IPS DF 4.7 (cell line): ENCODE measurements at regions not wholly inside any gene's neighbourhood (a gene's known extent, or its start where the extent isn't known, plus 50 kb on each side); places are given as distances from the start of the nearest gene placed in this dataset.
"Not testable (repeated sequence)": the region's sequence is repeated elsewhere in the genome, so short reads cannot be mapped to it uniquely, and the experiment has no call there.

Experiments used
- DNase-seq: peaks from one replicate; pipeline ENCODE4 v3.0.0-alpha.2; 2013; ENCODE audit warnings: low spot score; ENCODE audit errors: extremely low read depth

- no peak for DNase-seq
Observed at GRCh38 chr3:101946906-101947305, 97.6 kb downstream of the NFKBIZ start.

- DNase-seq: no peak
Observed at GRCh38 chr3:101950510-101950909, 101.2 kb downstream of the NFKBIZ start.

GRCh38 chr3:101950985-101951733, 101.8 kb downstream of the NFKBIZ start:
- DNase-seq: no peak

DNA sequence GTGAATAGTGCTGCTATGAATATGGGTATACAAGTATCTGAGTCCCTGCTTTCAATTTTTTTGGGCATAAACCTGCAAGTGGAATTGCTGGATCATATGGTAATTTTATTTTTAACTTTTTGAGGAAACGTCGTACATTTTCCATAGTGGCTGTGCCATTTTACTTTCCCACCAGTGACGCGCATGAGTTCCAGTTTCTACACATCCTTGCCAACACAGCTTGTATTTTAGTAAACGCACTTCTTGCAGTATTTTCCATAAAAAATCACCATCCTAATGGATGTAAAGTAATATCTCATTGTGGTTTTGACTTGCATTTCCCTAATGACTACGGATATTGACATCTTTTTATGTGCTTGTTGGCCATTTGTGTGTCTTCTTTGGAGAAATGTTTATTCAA, 105.0 kb downstream of the NFKBIZ start:
- no peak for DNase-seq

DNA sequence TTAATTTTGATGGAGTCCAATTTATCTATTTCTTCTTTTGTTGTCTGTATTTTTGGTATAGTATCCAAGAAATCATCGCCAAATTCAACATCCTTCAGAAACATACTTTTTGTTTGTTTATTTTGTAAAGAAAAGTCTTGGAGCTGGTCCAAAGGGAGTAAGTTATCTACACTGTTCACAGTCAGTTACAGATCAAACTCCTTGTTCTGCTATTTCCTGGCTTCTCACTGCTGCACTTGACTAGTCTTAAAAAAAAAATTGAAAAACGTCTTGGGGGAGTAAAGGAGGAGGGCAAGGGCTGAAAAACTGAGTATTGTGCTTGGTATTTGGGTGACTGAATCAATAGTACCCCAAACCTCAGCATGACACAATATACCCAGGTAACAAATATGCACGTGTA, 105.6 kb downstream of the NFKBIZ start:
- no peak for DNase-seq

DNA sequence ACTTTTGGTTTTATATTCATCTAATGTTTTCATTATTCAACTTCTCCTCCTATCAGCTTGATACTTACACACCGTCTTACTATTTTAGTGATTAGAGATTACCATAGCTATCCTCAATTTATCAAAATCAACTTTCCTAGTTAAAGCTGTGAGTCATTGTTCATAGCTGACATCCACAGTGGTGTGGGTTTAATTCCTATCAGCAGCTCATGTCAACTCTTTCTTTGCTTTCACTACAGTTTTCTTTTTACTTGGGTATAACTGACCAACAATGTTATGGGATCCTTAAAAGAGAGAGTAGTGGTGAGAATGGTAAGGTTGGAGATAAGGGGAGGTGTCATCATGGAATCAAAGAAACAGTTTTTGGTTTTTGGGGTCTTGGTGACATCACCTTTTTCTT, 112.7 kb downstream of the NFKBIZ start:
- no peak for DNase-seq

GRCh38 chr3:101963902-101964362, 114.6 kb downstream of the NFKBIZ start:
- no peak for DNase-seq

DNA sequence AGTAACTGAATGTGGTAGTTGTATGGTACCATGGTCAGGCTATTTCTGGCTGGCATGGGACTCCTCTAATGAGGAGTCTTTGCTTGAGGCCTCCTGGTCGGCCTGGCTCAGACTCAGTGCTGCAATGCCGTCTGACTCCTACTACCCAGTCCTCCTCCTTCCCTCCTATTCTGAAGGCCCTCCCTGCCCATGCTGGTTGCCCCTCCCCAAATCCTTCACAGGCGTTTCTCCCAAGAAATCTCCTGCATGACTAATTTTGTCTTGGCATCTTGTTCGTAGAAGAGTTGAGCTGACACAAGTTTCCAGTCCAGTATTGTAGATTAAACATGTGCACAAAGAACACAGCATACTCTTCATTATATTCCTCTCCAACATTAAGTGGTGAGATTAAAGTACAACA, 115.5 kb downstream of the NFKBIZ start:
- DNase-seq: no peak

GRCh38 chr3:101966226-101966625, 116.9 kb downstream of the NFKBIZ start:
- DNase-seq: no peak

DNA sequence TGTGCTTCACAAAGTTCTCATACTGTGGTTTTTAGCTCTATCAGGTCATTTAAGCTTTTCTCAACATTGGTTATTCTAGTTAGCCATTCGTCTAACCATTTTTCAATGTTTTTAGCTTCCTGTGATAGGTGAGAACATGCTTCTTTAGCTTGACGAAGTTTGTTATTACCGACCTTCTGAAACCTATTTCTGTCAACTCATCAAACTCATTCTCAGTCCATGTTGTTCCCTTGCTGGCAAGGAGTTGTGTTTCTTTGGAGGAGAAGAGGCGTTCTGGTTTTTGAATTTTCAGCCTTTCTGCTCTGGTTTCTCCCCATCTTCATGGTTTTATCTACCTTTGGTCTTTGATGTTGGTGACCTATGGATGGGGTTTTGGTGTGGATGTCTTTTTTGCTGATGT, 120.9 kb downstream of the NFKBIZ start:
- no peak for DNase-seq

- DNase-seq: no peak
Observed at GRCh38 chr3:101970905-101971304, 121.6 kb downstream of the NFKBIZ start.

DNA sequence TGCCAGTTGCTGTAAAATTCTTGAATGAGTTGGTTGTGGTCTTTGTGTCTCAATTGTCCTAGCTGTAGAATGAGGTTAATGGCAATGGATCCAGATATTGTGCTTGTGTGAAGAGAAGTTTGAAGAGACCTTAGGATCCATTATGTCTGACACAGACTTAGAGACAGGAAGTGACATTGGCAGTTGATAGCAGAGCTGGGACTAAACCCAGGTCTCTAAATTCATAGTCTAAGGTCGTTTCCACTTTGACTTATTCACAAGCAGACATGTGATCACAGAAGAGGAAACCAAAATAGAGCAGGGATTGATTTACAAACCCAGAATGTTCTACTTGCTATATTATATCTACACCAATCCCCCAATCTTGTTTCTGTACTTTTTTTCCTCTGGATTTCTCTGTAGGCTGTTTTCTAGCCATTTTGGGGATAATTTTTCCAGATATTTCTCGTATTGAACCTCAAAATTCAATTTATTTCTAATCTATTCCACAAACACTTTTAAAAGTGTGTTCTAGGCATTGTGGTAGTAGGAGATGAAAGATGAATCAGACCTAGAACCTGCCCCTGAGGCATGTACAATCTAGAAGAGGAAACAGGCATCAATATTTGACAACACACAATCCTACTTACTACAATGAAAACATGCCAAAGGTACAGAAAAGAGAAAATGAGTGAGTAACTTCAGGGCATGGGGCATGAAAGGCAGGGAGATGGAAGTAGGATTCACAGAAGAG, 123.3 kb downstream of the NFKBIZ start:
- no peak for DNase-seq

DNA sequence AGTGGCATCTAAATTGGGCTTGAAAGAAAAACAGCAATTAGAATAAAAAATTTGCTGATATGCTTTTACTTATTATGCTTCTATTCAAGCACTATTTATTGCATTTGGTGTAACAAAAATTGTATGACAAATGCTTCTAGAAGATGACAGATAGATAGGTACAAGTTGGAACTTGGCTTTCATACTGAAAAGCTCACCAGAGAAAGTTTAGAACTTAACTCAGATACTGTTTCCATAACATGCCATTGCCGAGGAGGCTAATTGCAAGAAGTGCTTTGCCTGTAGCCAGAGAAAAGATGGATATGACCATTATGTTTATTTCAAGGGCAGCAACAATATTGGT, 123.8 kb downstream of the NFKBIZ start:
- DNase-seq: no peak

DNA sequence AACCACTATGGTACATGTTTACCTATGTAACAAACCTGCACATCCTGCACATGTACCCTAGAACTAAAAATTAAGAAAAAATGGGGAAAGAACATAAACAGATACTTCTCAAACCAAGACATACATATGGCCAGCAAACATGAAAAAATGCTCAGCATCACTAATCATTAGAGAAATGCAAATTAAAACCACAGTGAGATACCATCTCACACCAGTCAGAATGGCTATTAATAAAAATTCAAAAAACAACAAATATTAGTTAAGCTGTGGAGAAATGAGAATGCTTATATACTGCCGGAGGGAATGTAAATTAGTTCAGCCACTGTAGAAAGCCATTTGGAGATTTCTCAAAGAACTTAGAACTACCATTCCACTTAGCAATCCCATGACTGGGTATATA, 126.1 kb downstream of the NFKBIZ start:
- not testable (repeated sequence) for DNase-seq

GRCh38 chr3:101976473-101976872, 127.2 kb downstream of the NFKBIZ start:
- no peak for DNase-seq

- DNase-seq: no peak
Observed at GRCh38 chr3:101978348-101978747, 129.0 kb downstream of the NFKBIZ start.

GRCh38 chr3:101979033-101979432, 129.7 kb downstream of the NFKBIZ start:
- DNase-seq: no peak

GRCh38 chr3:101984356-101984755, 135.0 kb downstream of the NFKBIZ start:
- no peak for DNase-seq

GRCh38 chr3:101988596-101988995, 139.3 kb downstream of the NFKBIZ start:
- DNase-seq: no peak

- DNase-seq: no peak
Observed at GRCh38 chr3:101989578-101990200, 140.4 kb downstream of the NFKBIZ start.

GRCh38 chr3:101992863-101993262, 143.5 kb downstream of the NFKBIZ start:
- no peak for DNase-seq

- DNase-seq: no peak
Observed at GRCh38 chr3:101994386-101994785, 145.1 kb downstream of the NFKBIZ start.
